SK-N-SH treated with all-trans-retinoic acid at 6 μM for 48 hours (cell line): ENCODE measurements at regions not wholly inside any gene's neighbourhood (a gene's known extent, or its start where the extent isn't known, plus 50 kb on each side); places are given as distances from the start of the nearest gene placed in this dataset.

Experiments used
- ATAC-seq: fragments of 200-7000 bp; cut with Tn5 transposase; 3 replicates; pipeline ENCODE4 v1.9.1; 2020; ENCODE audit warnings: mild to moderate bottlenecking, moderate library complexity
- ARNTL ChIP-seq: fragments of 450-650 bp; formaldehyde crosslinking; IDR thresholded peaks from 2 replicates; pipeline ENCODE4 v1.5.0; 2020; ENCODE audit warnings: low read depth, mild to moderate bottlenecking, moderate library complexity, borderline replicate concordance
- BACH2 ChIP-seq: fragments of 250-450 bp; sonication (Bioruptor Pico); IDR thresholded peaks from 2 replicates; pipeline ENCODE4 v1.9.0; 2021; ENCODE audit warnings: mild to moderate bottlenecking, borderline replicate concordance
- CREB5 ChIP-seq: fragments of 250-450 bp; sonication (Bioruptor Pico); IDR thresholded peaks from 2 replicates; pipeline ENCODE4 v1.5.1; 2020; ENCODE audit warnings: low read depth, mild to moderate bottlenecking, moderate library complexity
- CSDC2 ChIP-seq: fragments of 250-450 bp; sonication (Bioruptor Pico); IDR thresholded peaks from 2 replicates; pipeline ENCODE4 v1.5.0; 2020; ENCODE audit warnings: mild to moderate bottlenecking, moderate library complexity
- ESRRG ChIP-seq: fragments of 250-450 bp; sonication (Bioruptor Pico); IDR thresholded peaks from 2 replicates; pipeline ENCODE4 v1.6.1; 2021; ENCODE audit warnings: mild to moderate bottlenecking
- GLIS3 ChIP-seq: fragments of 250-450 bp; sonication (Bioruptor Pico); IDR thresholded peaks from 2 replicates; pipeline ENCODE4 v1.5.0; 2020; ENCODE audit warnings: mild to moderate bottlenecking, moderate library complexity
- ISL1 ChIP-seq: fragments of 250-450 bp; sonication (Bioruptor Pico); IDR thresholded peaks from 2 replicates; pipeline ENCODE4 v2.1.2; 2022; ENCODE audit warnings: mild to moderate bottlenecking, moderate library complexity
- OSR1 ChIP-seq: fragments of 250-450 bp; sonication (Bioruptor Pico); IDR thresholded peaks from 2 replicates; pipeline ENCODE4 v1.8.0; 2022; ENCODE audit warnings: moderate library complexity, mild to moderate bottlenecking, inconsistent platforms
- PATZ1 ChIP-seq: fragments of 250-450 bp; sonication (Bioruptor Pico); IDR thresholded peaks from 2 replicates; pipeline ENCODE4 v1.8.0; 2020; ENCODE audit warnings: mild to moderate bottlenecking, moderate library complexity, borderline replicate concordance
- POU6F1 ChIP-seq: fragments of 250-450 bp; sonication (Bioruptor Pico); IDR thresholded peaks from 2 replicates; pipeline ENCODE4 v1.8.0; 2021; ENCODE audit warnings: low read depth, mild to moderate bottlenecking, moderate library complexity, borderline replicate concordance
- PPARA ChIP-seq: fragments of 250-450 bp; sonication (Bioruptor Pico); IDR thresholded peaks from 2 replicates; pipeline ENCODE4 v1.5.0; 2020; ENCODE audit warnings: mild to moderate bottlenecking, borderline replicate concordance
- RARB ChIP-seq: fragments of 250-450 bp; sonication (Bioruptor Pico); IDR thresholded peaks from 2 replicates; pipeline ENCODE4 v1.8.0; 2021; ENCODE audit warnings: mild to moderate bottlenecking, moderate library complexity
- SNAI2 ChIP-seq: fragments of 250-450 bp; sonication (Bioruptor Pico); IDR thresholded peaks from 2 replicates; pipeline ENCODE4 v1.5.0; 2020; ENCODE audit warnings: mild to moderate bottlenecking, moderate library complexity
- TCF4 ChIP-seq: fragments of 250-450 bp; sonication (Bioruptor Pico); IDR thresholded peaks from 2 replicates; pipeline ENCODE4 v1.8.0; 2021; ENCODE audit warnings: mild to moderate bottlenecking, moderate library complexity, borderline replicate concordance
- TOX ChIP-seq: fragments of 250-450 bp; sonication (Bioruptor Pico); IDR thresholded peaks from 2 replicates; pipeline ENCODE4 v1.8.0; 2021; ENCODE audit warnings: mild to moderate bottlenecking, moderate library complexity, borderline replicate concordance
- TSHZ2 ChIP-seq: fragments of 250-450 bp; sonication (Bioruptor Pico); IDR thresholded peaks from 2 replicates; pipeline ENCODE4 v1.5.0; 2020; ENCODE audit warnings: mild to moderate bottlenecking, moderate library complexity
- ZC3H10 ChIP-seq: fragments of 250-450 bp; sonication (Bioruptor Pico); IDR thresholded peaks from 2 replicates; pipeline ENCODE4 v1.5.1; 2021; ENCODE audit warnings: mild to moderate bottlenecking, moderate library complexity
- ZFP3 ChIP-seq: fragments of 250-450 bp; sonication (Bioruptor Pico); IDR thresholded peaks from 2 replicates; pipeline ENCODE4 v1.5.0; 2020; ENCODE audit warnings: mild to moderate bottlenecking, moderate library complexity
- ZNF565 ChIP-seq: fragments of 450-650 bp; formaldehyde crosslinking; conservative IDR thresholded peaks from 2 replicates; pipeline ENCODE4 v1.5.0; 2020; ENCODE audit warnings: low read depth, mild to moderate bottlenecking, moderate library complexity
- ZNF70 ChIP-seq: fragments of 450-650 bp; formaldehyde crosslinking; IDR thresholded peaks from 2 replicates; pipeline ENCODE4 v1.5.0; 2020; ENCODE audit warnings: mild to moderate bottlenecking, moderate library complexity
- ZNF8 ChIP-seq: fragments of 450-650 bp; formaldehyde crosslinking; IDR thresholded peaks from 2 replicates; pipeline ENCODE4 v1.5.0; 2020; ENCODE audit warnings: mild to moderate bottlenecking, moderate library complexity
- TF ChIP-seq, protein P1 (sequence below): fragments of 250-450 bp; sonication (Bioruptor Pico); IDR thresholded peaks from 2 replicates; pipeline ENCODE4 v1.5.1; 2021; ENCODE audit warnings: mild to moderate bottlenecking, moderate library complexity

DNA sequence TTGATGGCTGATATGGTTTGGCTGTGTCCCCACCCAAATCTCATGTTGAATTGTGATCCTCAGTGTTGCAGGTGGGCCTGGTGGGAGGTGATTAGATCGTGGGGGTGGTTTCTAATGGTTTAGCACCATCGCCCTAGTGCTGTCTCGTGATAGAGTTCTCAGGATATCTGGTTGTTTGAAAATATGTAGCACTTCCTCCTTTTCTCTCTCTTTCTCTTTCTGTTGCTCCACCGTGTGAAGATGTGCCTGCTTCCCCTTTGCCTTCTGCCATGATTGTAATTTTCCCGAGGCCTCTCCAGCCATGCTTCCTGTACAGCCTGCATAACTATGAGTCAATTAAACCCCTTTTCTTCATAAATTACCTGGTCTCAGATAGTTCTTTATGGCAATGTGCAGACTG, 111.6 kb downstream of the SREK1 start:
- TF ChIP-seq ARNTL (CRISPR knock-in tag) = no peak
- no peak for TF ChIP-seq TOX (CRISPR knock-in tag)
- no peak for TF ChIP-seq RARB (CRISPR knock-in tag)
- TF ChIP-seq, all 23 proteins: peak for 0
- ATAC-seq = no peak

GRCh38 chr5:66273121-66273520, 129.0 kb downstream of the SREK1 start:
- no peak for TF ChIP-seq OSR1
- no peak for TF ChIP-seq PATZ1 (CRISPR knock-in tag)
- no peak for ATAC-seq

DNA sequence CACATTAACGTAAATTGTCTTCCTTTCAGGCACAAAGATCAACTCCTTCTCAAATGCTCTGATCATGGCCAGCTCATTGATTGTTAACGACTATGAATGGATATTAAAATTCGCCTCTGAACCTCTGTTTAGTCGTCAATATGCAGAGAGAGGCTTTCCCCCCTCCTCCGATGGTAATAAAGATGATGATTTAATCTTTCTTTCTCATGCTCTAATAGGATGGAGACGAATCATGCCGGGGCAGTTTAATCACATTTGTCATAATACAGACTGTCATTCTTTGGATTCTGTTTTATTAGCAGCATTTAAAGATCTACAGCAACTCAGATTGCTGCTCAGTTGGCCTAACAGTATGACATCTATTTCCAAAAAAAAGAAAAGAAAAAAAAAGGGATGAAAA, 132.9 kb downstream of the SREK1 start:
- no peak for ATAC-seq
- TF ChIP-seq ZC3H10 (CRISPR knock-in tag) (no peak), PPARA (CRISPR knock-in tag) (no peak), GLIS3 (CRISPR knock-in tag) (no peak), ZNF70 (CRISPR knock-in tag) (no peak), PATZ1 (CRISPR knock-in tag) (no peak), ZNF565 (no peak), TCF4 (CRISPR knock-in tag) (no peak), CREB5 (CRISPR knock-in tag) (no peak), OSR1 (no peak), TOX (CRISPR knock-in tag) (no peak), RARB (CRISPR knock-in tag) (no peak)

DNA sequence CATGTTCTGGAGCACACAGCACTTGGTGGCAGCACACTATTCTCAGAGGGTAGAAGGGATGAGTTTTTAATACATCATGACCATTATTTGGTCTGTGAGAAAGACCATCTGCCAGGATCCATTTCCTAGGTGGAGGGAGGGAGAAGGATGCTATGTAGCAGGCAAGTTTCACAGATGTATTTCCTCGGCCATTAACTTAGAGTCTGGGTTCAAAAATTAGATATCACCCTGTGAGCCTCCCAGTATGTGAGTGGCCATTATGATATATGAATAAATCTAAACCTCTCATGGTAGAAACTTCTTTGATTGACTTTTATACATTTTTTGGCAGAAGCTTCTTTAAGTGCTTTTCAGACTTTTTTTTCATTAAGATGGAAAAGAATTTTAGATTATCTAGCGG, 133.9 kb downstream of the SREK1 start:
- ATAC-seq = no peak
- no peak for TF ChIP-seq ISL1 (CRISPR knock-in tag)
- TF ChIP-seq ZNF70 (CRISPR knock-in tag) = no peak
- TF ChIP-seq ZFP3 (CRISPR knock-in tag) = no peak
- TF ChIP-seq SNAI2 (CRISPR knock-in tag) = no peak
- no peak for TF ChIP-seq ESRRG
- TF ChIP-seq ARNTL (CRISPR knock-in tag) = no peak
- TF ChIP-seq GLIS3 (CRISPR knock-in tag) = no peak
- TF ChIP-seq POU6F1 (CRISPR knock-in tag) = no peak
- TF ChIP-seq TSHZ2 = no peak
- no peak for TF ChIP-seq PPARA (CRISPR knock-in tag)
- TF ChIP-seq OSR1 = no peak
- no peak for TF ChIP-seq PATZ1 (CRISPR knock-in tag)
- no peak for TF ChIP-seq RARB (CRISPR knock-in tag)
- TF ChIP-seq BACH2 (CRISPR knock-in tag) = no peak
- TF ChIP-seq, protein P1, sequence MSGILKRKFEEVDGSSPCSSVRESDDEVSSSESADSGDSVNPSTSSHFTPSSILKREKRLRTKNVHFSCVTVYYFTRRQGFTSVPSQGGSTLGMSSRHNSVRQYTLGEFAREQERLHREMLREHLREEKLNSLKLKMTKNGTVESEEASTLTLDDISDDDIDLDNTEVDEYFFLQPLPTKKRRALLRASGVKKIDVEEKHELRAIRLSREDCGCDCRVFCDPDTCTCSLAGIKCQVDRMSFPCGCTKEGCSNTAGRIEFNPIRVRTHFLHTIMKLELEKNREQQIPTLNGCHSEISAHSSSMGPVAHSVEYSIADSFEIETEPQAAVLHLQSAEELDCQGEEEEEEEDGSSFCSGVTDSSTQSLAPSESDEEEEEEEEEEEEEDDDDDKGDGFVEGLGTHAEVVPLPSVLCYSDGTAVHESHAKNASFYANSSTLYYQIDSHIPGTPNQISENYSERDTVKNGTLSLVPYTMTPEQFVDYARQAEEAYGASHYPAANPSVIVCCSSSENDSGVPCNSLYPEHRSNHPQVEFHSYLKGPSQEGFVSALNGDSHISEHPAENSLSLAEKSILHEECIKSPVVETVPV = no peak
- TF ChIP-seq ZC3H10 (CRISPR knock-in tag) = no peak
- no peak for TF ChIP-seq CSDC2 (CRISPR knock-in tag)
- TF ChIP-seq ZNF8 (CRISPR knock-in tag) = no peak
